D721Med (cell line): ENCODE measurements at regions not wholly inside any gene's neighbourhood (a gene's known extent, or its start where the extent isn't known, plus 50 kb on each side); places are given as distances from the start of the nearest gene placed in this dataset.
"Not testable (repeated sequence)": the region's sequence is repeated elsewhere in the genome, so short reads cannot be mapped to it uniquely, and the experiment has no call there.

Source experiments
- DNase-seq: peaks from one replicate; pipeline ENCODE4 v3.0.0; 2011; ENCODE audit warnings: low spot score; ENCODE audit not compliant: insufficient read length
- FAIRE-seq: peaks from 2 replicates; lab custom pipeline; 2011; peaks lifted over from hg19 to GRCh38; lab: Jason Lieb, UNC
- TF ChIP-seq, protein P1 (sequence below): IDR thresholded peaks from 2 replicates; pipeline ENCODE4 v1.5.1; 2012; ENCODE audit warnings: mild to moderate bottlenecking, control low read depth; ENCODE audit not compliant: insufficient read depth; ENCODE audit errors: missing control alignments

DNA sequence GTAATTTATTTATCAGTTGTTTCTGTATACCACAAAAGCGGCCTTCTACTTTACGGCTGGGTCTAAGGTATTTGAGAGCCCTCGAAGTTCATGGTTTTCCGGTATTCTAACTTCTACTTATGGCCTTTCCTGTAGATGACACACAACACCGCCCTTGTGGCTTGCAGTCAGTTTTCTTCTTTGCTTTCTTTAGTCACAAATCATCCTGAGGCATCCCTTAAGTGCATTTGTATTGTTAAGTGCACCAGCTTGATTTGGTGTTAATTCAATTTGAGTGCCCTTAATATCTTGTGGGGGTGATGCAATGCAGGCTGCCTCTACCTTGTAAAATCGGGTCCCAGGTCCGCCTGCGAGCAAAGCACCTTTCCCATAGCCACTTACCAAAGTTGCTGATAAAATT lies 511.9 kb downstream of the CCDC171 start:
- no peak for DNase-seq
- FAIRE-seq, result no peak
- TF ChIP-seq, protein P1, sequence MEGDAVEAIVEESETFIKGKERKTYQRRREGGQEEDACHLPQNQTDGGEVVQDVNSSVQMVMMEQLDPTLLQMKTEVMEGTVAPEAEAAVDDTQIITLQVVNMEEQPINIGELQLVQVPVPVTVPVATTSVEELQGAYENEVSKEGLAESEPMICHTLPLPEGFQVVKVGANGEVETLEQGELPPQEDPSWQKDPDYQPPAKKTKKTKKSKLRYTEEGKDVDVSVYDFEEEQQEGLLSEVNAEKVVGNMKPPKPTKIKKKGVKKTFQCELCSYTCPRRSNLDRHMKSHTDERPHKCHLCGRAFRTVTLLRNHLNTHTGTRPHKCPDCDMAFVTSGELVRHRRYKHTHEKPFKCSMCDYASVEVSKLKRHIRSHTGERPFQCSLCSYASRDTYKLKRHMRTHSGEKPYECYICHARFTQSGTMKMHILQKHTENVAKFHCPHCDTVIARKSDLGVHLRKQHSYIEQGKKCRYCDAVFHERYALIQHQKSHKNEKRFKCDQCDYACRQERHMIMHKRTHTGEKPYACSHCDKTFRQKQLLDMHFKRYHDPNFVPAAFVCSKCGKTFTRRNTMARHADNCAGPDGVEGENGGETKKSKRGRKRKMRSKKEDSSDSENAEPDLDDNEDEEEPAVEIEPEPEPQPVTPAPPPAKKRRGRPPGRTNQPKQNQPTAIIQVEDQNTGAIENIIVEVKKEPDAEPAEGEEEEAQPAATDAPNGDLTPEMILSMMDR, result no peak

DNA sequence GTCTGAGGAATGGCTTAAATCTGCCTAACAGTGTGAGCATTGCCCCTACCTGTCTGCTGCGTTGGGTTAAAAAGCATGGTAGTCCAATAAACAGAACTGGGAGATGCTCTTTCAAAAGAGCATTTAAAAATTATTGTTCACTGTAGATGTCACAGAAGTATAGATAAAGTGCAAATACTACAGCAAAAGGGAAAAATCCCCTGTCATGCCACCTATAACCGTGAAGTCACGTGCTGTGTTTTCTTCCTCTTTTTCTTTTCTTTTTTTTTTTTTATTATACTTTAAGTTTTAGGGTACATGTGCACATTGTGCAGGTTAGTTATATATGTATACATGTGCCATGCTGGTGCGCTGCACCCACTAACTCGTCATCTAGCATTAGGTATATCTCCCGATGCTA lies 513.4 kb downstream of the CCDC171 start:
- FAIRE-seq, DNase-seq: not testable (repeated sequence)

DNA sequence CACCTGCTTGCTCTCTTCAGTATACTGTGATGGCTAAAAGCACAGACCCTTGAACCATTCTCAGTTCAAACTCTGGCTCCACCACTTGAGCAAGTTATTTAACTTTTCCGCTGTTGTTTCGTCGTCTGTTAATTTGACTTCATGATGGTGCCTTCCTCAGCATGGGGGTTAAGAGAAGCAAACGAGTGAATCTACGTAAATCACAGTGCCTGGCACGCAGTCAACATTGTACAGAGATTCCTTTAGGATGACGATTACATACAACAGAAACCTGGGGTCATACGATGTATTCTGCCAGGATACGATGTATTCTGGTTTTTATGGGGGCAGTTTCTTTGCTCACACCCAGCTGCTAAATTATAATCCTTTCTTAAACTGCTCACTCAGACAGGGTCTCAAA lies 515.6 kb downstream of the CCDC171 start:
- no peak for FAIRE-seq

DNA sequence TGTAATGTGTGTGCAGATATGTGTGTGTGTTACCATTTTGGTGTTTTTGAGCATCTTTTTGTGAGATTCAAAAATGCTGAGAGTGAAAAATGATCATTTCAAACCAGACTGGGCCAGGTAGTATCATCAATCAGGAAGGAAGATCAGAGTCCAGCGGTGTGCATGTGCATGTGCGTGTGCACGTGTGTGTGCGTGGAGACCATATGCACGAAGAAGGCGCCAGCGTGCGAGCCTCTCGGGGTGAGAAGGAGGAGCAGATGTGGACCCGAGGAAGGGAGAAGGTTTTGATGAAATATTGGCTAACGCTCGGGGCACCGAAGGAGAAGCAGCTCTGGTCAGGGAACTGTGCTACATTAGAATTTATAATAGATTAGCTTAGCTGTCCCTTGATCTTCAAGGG lies 516.4 kb downstream of the CCDC171 start:
- TF ChIP-seq, protein P1, result no peak
- DNase-seq (no peak), FAIRE-seq (no peak)

More for the DNA sequence above, 515.6 kb downstream of the CCDC171 start:
- TF ChIP-seq, protein P1, result no peak
- no peak for DNase-seq

DNA sequence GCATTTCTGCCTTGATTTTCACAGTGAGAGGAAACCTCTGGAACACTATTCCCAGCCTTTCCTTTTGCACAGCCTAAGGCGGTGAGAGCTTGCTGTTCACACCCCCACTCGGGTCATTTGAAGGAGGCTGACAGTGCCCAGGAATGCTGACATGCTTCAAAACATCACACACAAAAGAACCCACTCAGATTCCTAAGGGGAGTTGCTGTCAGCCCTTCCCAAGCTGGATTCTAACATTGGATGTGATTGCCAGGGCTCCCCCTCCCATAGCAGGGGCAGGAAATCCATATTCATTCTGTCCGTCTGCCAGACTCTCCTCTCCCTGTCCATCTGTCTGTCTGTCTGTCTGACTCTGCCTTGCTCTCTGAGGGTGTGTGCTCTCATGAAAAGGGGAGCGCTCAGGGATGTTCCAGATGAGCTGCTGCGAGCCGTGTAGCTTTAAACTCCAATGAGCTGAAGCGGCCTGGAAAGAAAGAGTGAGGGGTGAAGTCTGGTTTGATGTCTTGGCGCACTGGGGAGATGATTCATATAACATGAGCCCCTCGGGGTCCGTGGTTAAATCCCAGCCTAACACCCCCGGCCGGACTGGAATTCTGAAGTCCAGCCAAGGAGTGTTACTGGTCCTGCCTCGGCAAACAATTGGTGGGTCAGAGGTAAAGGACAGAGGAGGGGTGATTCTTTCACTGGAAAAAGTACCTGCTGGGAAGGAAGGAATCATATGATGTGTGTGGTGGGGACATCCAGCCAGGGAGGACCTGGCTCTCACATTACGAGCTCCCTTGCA lies 517.0 kb downstream of the CCDC171 start:
- FAIRE-seq, result no peak
- TF ChIP-seq, protein P1, result no peak
- DNase-seq, result no peak

DNA sequence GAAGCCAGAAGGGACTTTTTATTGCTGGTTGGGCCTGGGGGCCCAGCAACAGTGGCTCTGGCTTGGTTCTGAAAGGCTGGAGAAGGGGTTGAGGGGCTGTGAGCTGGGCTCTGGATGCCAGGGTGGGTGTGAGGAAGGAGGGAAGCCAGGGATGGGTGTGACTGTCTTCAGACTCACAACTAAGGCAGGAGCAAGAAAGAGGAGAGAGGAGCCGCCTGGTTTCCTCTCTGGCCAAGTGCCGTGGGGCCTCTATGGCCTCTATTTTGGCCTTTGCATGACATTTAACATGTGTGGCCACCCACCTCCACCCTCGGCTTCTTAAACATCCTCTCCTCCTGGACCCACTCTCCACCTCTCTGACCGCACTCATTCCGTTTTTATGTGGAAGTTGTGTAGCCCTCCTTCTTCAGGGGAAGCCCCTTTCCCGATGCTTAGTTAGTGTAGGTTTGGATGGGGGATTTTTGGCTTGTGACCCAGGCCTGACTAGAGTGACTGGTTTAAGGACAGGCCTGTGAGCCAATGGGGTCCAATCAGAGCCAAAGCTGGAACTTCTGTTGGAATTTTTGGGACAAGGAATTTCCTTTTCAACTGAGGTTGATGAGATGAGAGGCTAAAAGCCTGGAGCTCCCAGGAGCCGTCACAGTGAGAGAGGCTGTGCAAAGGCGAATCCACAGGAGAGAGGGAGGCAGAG lies 517.8 kb downstream of the CCDC171 start:
- TF ChIP-seq, protein P1, result no peak
- no peak for DNase-seq
- no peak for FAIRE-seq

DNA sequence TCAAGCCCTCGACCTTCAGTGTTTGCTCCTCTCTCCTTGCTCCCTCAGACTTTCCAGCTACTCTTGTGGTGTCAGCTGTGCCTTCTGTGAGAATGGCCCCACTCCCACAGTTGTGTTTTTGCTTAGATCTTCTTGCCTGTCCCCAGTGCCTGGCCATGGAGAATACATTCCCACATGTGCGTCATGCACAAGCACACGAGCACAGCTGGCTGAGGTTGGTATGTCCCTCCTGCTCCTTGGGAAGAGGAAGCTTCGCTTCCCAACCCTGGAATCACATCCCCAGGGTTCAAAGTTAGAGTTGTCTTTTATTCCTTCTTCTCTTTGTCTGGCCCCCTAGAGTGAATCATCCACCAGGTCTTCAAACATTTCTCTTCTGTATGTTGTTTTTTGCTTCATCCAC lies 518.6 kb downstream of the CCDC171 start:
- DNase-seq (no peak), FAIRE-seq (no peak)
- TF ChIP-seq, protein P1, result no peak
